Ascending aorta (tissue), 2 donors: ENCODE measurements at regions not wholly inside any gene's neighbourhood (a gene's known extent, or its start where the extent isn't known, plus 50 kb on each side); places are given as distances from the start of the nearest gene placed in this dataset.

Source experiments
- DNase-seq, 2 donors: peaks; one replicate each; pipeline ENCODE4 v3.0.0-alpha.2; 2019; ENCODE audit warnings: low spot score in 2 of 2
- H3K27ac ChIP-seq, 2 donors: fragments of 200-600 bp; sonication (generic); one replicate each; pipeline ENCODE4 v1.5.1; 2016 to 2017; ENCODE audit warnings: mild to moderate bottlenecking in 1 of 2
- H3K27me3 ChIP-seq: fragments of 200-600 bp; sonication (generic); one replicate; pipeline ENCODE4 v1.5.1; 2017
- H3K36me3 ChIP-seq, 2 donors: fragments of 200-600 bp; sonication (generic); one replicate each; pipeline ENCODE4 v1.5.1; 2016
- H3K4me1 ChIP-seq, 2 donors: fragments of 200-600 bp; sonication (generic); one replicate each; pipeline ENCODE4 v1.5.1; 2016 to 2017; ENCODE audit warnings: mild to moderate bottlenecking in 1 of 2
- H3K4me3 ChIP-seq, 2 donors: fragments of 200-600 bp; sonication (generic); one replicate each; pipeline ENCODE4 v1.5.1; 2016 to 2017; ENCODE audit warnings: mild to moderate bottlenecking in 1 of 2
- H3K9me3 ChIP-seq, 2 donors: fragments of 200-600 bp; sonication (generic); one replicate each; pipeline ENCODE4 v1.5.1; 2016
- intact Hi-C: fragments of 100-400 bp; cut with DNase I; formaldehyde crosslinking; loops from one replicate; pipeline ENCODE4 v1.15.1; 2023
- TF ChIP-seq, protein P1 (sequence below), 3 experiments: fragments of 200-600 bp in 2 of 3; fragments of 450-650 bp in 1 of 3; sonication (generic) in 2 of 3; IDR thresholded peaks; one replicate each; pipeline ENCODE4 v1.5.1; 2016 to 2019; ENCODE audit warnings: antibody characterized with exemption in 3 of 3, mild to moderate bottlenecking in 1 of 3, moderate library complexity in 1 of 3

DNA sequence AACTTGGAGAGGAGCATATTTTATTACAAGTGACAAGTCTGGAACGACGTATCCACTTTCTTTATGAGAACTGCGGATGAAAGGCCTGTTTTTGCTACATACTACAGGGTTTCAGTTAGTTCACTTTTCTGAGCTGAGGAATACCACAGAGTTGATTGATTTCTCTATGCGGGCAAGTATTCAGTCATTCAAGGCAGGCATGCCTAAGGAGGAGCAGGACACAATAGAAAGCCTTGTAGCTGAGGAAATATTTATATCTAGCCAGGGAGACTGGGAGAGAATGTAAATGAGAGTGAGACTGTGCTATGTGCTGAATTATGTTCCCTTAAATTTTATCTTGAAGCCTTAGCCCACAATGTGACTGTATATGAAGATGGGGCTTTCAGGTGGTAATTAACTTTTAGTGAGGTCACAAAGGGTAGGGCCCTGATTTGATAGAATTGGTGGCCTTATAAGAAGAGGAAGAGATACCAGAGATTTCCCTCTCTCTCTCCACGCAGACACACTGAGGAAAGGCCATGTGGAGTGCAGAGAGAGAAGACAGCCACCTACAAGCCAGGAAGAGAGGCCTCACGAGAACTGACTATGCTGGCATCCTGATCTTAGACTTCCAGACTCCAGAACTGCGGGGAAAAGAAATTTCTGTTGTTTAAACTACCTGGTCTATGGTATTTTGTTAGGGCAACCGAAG, 459.0 kb upstream of the ATP2B1 start:
- no peaks in the 10 kb centered on the region for H3K9me3 ChIP-seq
- H3K4me3 ChIP-seq = no peak overlapping the region
- no peaks in the 10 kb centered on the region for H3K36me3 ChIP-seq
- no peak overlapping the region for H3K27ac ChIP-seq
- intact Hi-C loops = no loop called here
- no peak for DNase-seq
- no peaks in the 10 kb centered on the region for H3K27me3 ChIP-seq
- no peaks in the 10 kb centered on the region for H3K4me1 ChIP-seq
- TF ChIP-seq, protein P1, sequence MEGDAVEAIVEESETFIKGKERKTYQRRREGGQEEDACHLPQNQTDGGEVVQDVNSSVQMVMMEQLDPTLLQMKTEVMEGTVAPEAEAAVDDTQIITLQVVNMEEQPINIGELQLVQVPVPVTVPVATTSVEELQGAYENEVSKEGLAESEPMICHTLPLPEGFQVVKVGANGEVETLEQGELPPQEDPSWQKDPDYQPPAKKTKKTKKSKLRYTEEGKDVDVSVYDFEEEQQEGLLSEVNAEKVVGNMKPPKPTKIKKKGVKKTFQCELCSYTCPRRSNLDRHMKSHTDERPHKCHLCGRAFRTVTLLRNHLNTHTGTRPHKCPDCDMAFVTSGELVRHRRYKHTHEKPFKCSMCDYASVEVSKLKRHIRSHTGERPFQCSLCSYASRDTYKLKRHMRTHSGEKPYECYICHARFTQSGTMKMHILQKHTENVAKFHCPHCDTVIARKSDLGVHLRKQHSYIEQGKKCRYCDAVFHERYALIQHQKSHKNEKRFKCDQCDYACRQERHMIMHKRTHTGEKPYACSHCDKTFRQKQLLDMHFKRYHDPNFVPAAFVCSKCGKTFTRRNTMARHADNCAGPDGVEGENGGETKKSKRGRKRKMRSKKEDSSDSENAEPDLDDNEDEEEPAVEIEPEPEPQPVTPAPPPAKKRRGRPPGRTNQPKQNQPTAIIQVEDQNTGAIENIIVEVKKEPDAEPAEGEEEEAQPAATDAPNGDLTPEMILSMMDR (IDR thresholded peaks at IDR 0.05) = no peak

- intact Hi-C loops = no loop called here
- Histone ChIP-seq H3K36me3 (no peaks in the 10 kb centered on the region), H3K4me1 (no peaks in the 10 kb centered on the region), H3K27me3 (no peaks in the 10 kb centered on the region), H3K4me3 (no peak overlapping the region), H3K27ac (no peak overlapping the region), H3K9me3 (no peaks in the 10 kb centered on the region)
- DNase-seq = no peak
- TF ChIP-seq, protein P1 (IDR thresholded peaks at IDR 0.05) = no peak
Measured at GRCh38 chr12:90166671-90167070, 458.0 kb upstream of the ATP2B1 start.

DNA sequence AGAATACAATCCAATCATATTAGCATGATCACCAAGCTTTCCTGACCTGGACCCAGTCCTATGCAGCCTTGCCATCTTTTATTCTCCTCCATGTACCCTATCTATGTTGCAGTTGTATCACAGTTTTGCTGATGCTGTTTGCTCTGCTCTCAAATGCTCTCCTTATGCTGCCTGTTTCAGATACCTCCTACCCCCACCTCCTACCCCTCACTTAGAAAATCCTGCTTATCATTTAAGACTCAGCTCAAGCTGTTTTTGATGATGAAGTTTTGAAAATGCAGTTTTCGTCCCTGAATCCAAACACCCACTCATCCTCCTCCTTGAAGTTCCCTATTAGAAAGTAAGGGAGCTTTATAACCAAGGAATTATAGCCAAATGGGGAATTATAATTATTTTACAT, 457.4 kb upstream of the ATP2B1 start:
- TF ChIP-seq, protein P1 (IDR thresholded peaks at IDR 0.05) = no peak
- no peak overlapping the region for H3K4me3 ChIP-seq
- H3K9me3 ChIP-seq = no peaks in the 10 kb centered on the region
- intact Hi-C loops = no loop called here
- H3K36me3 ChIP-seq = no peaks in the 10 kb centered on the region
- DNase-seq = no peak
- H3K27ac ChIP-seq = no peak overlapping the region
- no peaks in the 10 kb centered on the region for H3K27me3 ChIP-seq
- H3K4me1 ChIP-seq = no peaks in the 10 kb centered on the region

- H3K27ac ChIP-seq = no peak overlapping the region
- H3K4me1 ChIP-seq = no peaks in the 10 kb centered on the region
- no peaks in the 10 kb centered on the region for H3K36me3 ChIP-seq
- H3K27me3 ChIP-seq = no peaks in the 10 kb centered on the region
- H3K9me3 ChIP-seq = no peaks in the 10 kb centered on the region
- intact Hi-C loops = no loop called here
- DNase-seq = no peak
- TF ChIP-seq, protein P1 (IDR thresholded peaks at IDR 0.05) = no peak
- H3K4me3 ChIP-seq = no peak overlapping the region
Measured at GRCh38 chr12:90163975-90164374, 455.3 kb upstream of the ATP2B1 start.

DNA sequence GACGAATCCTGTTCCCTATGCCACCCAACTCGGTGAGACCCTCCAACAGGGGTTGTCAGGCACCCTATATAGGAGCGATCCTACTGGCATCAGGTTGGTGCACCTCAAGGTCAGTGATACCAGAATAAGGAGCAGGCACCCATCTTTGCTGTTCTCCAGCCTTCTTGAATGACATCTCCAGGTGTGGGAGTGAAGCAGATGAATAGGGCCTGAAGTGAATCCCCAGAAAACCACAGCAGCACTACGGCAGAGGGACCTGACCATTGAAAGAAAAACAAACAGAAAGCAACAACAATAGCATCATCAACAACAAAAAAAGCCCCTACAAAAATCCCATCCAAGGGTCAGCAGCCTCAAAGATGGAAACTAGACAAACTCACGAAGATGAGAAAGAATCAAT, 445.2 kb upstream of the ATP2B1 start:
- no peaks in the 10 kb centered on the region for H3K36me3 ChIP-seq
- H3K4me3 ChIP-seq = no peak overlapping the region
- no peak for DNase-seq
- H3K9me3 ChIP-seq = no peaks in the 10 kb centered on the region
- H3K27ac ChIP-seq = no peak overlapping the region
- no peaks in the 10 kb centered on the region for H3K27me3 ChIP-seq
- H3K4me1 ChIP-seq = no peaks in the 10 kb centered on the region
- TF ChIP-seq, protein P1 (IDR thresholded peaks at IDR 0.05) = no peak
- intact Hi-C loops = no loop called here
